KMS-11 (cell line): ENCODE measurements at regions not wholly inside any gene's neighbourhood (a gene's known extent, or its start where the extent isn't known, plus 50 kb on each side); places are given as distances from the start of the nearest gene placed in this dataset.
"Not testable (repeated sequence)": the region's sequence is repeated elsewhere in the genome, so short reads cannot be mapped to it uniquely, and the experiment has no call there.

Source experiments
- H2AFZ ChIP-seq: fragments of 200-600 bp; sonication (generic); 2 replicates; pipeline ENCODE4 v1.6.1; 2016; ENCODE audit warnings: antibody characterized with exemption, mixed run types, low read depth
- H3K27ac ChIP-seq: fragments of 200-600 bp; sonication (generic); 2 replicates; pipeline ENCODE4 v1.6.1; 2016; ENCODE audit warnings: mild to moderate bottlenecking, mixed run types
- H3K27me3 ChIP-seq: fragments of 200-600 bp; sonication (generic); 2 replicates; pipeline ENCODE4 v1.6.1; 2017; ENCODE audit warnings: mild to moderate bottlenecking, low read depth, mixed run types, moderate library complexity; ENCODE audit not compliant: insufficient read depth
- H3K36me3 ChIP-seq: fragments of 200-600 bp; sonication (generic); 2 replicates; pipeline ENCODE4 v1.6.1; 2017; ENCODE audit warnings: mild to moderate bottlenecking, mixed run types; ENCODE audit not compliant: insufficient read depth
- H3K4me1 ChIP-seq: fragments of 200-600 bp; sonication (generic); 2 replicates; pipeline ENCODE4 v1.6.1; 2016; ENCODE audit warnings: mild to moderate bottlenecking, low read depth, mixed run types; ENCODE audit not compliant: poor library complexity, severe bottlenecking
- H3K4me2 ChIP-seq: fragments of 200-600 bp; sonication (generic); 2 replicates; pipeline ENCODE4 v1.7.0; 2016; ENCODE audit warnings: mild to moderate bottlenecking, mixed run types
- H3K4me3 ChIP-seq: fragments of 200-600 bp; sonication (generic); IDR thresholded peaks from 2 replicates; pipeline ENCODE4 v1.6.1; 2017; ENCODE audit warnings: low read depth, low read length, mixed read lengths; ENCODE audit not compliant: insufficient read depth
- H3K79me2 ChIP-seq: fragments of 200-600 bp; sonication (generic); 2 replicates; pipeline ENCODE4 v1.6.1; 2016; ENCODE audit warnings: low read depth, mixed run types; ENCODE audit not compliant: insufficient read depth
- H3K9ac ChIP-seq: fragments of 200-600 bp; sonication (generic); 2 replicates; pipeline ENCODE4 v1.6.1; 2016; ENCODE audit warnings: mild to moderate bottlenecking, mixed run types
- H4K20me1 ChIP-seq: fragments of 200-600 bp; sonication (generic); 2 replicates; pipeline ENCODE4 v1.6.1; 2016; ENCODE audit warnings: mild to moderate bottlenecking, mixed run types; ENCODE audit not compliant: insufficient read depth
- TF ChIP-seq, protein P1 (sequence below): fragments of 200-600 bp; sonication (generic); conservative IDR thresholded peaks from 2 replicates; pipeline ENCODE4 v1.6.1; 2017; ENCODE audit warnings: low read depth, mild to moderate bottlenecking, antibody characterized with exemption, low read length, moderate library complexity, mixed read lengths

- not testable (repeated sequence) for H3K4me3 ChIP-seq, H3K9ac ChIP-seq, H3K4me1 ChIP-seq, H4K20me1 ChIP-seq, H3K36me3 ChIP-seq, H3K27ac ChIP-seq, H3K79me2 ChIP-seq, H2AFZ ChIP-seq, H3K4me2 ChIP-seq
- H3K27me3 ChIP-seq = peaks cover 24% of the 10 kb centered on the region; the same call in 1 of the 2 replicates
Measured at GRCh38 chr20:48505066-48505465, 322.7 kb downstream of the PREX1 start.

DNA sequence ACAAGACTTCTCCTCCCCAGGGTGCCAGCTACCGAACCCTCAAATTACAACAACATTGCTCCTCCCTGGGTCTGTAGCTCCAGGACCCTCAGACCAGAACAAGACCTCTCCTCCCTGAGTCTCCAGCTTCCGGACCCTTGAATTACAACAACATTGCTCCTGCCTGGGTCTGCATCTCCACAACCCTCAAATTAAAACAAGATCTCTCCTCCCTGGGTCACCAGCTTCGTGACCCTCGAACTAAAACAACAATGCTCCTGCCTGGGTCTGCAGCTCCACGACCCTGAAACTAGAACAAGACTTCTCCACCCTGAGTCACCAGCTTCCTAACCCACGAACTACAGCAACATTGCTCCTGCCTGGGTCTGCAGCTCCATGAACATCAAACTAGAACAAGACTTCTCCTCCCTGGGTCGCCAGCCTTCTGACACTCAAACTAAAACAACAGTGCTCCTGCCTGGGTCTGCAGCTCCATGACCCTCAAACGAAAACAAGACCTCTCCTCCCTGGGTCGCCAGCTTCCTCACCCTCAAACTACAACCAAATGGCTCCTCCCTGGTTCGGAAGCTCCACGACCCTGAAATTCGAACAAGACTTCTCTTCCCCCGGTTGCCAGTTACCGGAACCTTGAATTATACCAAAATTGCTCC, 324.5 kb downstream of the PREX1 start:
- H3K79me2 ChIP-seq = no peaks in the 10 kb centered on the region
- no peaks in the 10 kb centered on the region for H4K20me1 ChIP-seq
- no peak overlapping the region for H2AFZ ChIP-seq
- H3K4me2 ChIP-seq = no peak overlapping the region
- TF ChIP-seq, protein P1, sequence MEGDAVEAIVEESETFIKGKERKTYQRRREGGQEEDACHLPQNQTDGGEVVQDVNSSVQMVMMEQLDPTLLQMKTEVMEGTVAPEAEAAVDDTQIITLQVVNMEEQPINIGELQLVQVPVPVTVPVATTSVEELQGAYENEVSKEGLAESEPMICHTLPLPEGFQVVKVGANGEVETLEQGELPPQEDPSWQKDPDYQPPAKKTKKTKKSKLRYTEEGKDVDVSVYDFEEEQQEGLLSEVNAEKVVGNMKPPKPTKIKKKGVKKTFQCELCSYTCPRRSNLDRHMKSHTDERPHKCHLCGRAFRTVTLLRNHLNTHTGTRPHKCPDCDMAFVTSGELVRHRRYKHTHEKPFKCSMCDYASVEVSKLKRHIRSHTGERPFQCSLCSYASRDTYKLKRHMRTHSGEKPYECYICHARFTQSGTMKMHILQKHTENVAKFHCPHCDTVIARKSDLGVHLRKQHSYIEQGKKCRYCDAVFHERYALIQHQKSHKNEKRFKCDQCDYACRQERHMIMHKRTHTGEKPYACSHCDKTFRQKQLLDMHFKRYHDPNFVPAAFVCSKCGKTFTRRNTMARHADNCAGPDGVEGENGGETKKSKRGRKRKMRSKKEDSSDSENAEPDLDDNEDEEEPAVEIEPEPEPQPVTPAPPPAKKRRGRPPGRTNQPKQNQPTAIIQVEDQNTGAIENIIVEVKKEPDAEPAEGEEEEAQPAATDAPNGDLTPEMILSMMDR = no peak
- H3K9ac ChIP-seq = no peak overlapping the region
- no peak overlapping the region for H3K4me3 ChIP-seq
- no peaks in the 10 kb centered on the region for H3K36me3 ChIP-seq
- no peak overlapping the region for H3K27ac ChIP-seq
- H3K27me3 ChIP-seq = peaks cover 29% of the 10 kb centered on the region; the same call in 1 of the 2 replicates
- no peaks in the 10 kb centered on the region for H3K4me1 ChIP-seq

DNA sequence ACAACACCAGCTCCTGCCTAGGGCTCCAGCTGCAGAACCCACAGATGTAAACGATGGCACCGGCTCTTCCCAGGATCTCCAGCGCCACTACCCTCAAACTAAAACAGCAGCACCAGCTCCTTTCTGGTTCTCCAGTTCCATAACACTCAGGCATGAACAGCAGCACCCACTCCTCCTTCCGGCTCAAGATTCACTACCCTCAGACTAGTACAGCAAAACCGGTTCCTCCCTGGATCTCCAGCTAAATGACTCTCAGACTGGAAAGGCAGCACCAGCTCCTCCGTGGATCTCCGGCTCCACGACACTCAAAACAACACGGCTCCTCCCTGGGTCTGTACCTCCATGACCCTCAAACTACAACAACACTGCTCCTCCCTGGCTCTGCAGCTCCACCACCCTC, 325.0 kb downstream of the PREX1 start:
- no peak overlapping the region for H3K27ac ChIP-seq
- no peaks in the 10 kb centered on the region for H3K79me2 ChIP-seq
- H3K27me3 ChIP-seq = peaks cover 29% of the 10 kb centered on the region; the same call in 1 of the 2 replicates
- no peaks in the 10 kb centered on the region for H3K4me1 ChIP-seq
- no peak overlapping the region for H3K4me3 ChIP-seq
- no peak overlapping the region for H3K4me2 ChIP-seq
- TF ChIP-seq, protein P1 = no peak
- H3K9ac ChIP-seq = no peak overlapping the region
- H3K36me3 ChIP-seq = no peaks in the 10 kb centered on the region
- no peaks in the 10 kb centered on the region for H4K20me1 ChIP-seq
- no peak overlapping the region for H2AFZ ChIP-seq

GRCh38 chr20:48502016-48502415, 325.8 kb downstream of the PREX1 start:
- Histone ChIP-seq H3K9ac (no peak overlapping the region), H3K36me3 (no peaks in the 10 kb centered on the region), H3K79me2 (no peaks in the 10 kb centered on the region), H4K20me1 (no peaks in the 10 kb centered on the region), H3K4me2 (no peak overlapping the region), H3K27ac (no peak overlapping the region), H3K4me3 (no peak overlapping the region), H2AFZ (no peak overlapping the region), H3K27me3 (peaks cover 29% of the 10 kb centered on the region; the same call in 1 of the 2 replicates), H3K4me1 (no peaks in the 10 kb centered on the region)
- TF ChIP-seq, protein P1 = no peak

- H3K27ac ChIP-seq, H3K36me3 ChIP-seq, H2AFZ ChIP-seq, H3K79me2 ChIP-seq, H3K4me3 ChIP-seq, H4K20me1 ChIP-seq, H3K4me2 ChIP-seq, H3K4me1 ChIP-seq, H3K9ac ChIP-seq: not testable (repeated sequence)
- H3K27me3 ChIP-seq = peaks cover 29% of the 10 kb centered on the region; the same call in 1 of the 2 replicates
Measured at GRCh38 chr20:48500900-48501299, 326.9 kb downstream of the PREX1 start.

DNA sequence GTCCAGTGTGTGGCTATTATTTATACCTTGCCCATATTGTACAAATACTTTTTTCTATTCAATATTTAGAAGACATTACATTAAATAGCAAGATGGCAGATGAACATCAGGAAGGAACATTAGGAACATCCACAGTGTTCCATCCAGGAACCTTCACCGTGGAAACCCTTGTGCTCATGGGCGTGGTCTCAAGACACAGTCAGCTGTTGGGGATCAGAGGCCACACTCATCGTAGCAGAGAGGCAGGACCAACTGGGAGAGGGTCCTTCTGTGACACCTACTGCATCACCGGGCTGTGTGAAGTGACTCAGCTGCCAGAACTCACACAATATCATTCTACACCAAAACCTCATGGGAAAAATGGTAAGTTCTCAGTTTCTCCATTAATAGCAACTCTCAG, 328.9 kb downstream of the PREX1 start:
- H4K20me1 ChIP-seq, H3K79me2 ChIP-seq, H3K27ac ChIP-seq, H3K4me1 ChIP-seq, H3K9ac ChIP-seq, H2AFZ ChIP-seq, H3K36me3 ChIP-seq, H3K4me2 ChIP-seq, H3K4me3 ChIP-seq: not testable (repeated sequence)
- peaks cover 29% of the 10 kb centered on the region; the same call in 1 of the 2 replicates for H3K27me3 ChIP-seq

DNA sequence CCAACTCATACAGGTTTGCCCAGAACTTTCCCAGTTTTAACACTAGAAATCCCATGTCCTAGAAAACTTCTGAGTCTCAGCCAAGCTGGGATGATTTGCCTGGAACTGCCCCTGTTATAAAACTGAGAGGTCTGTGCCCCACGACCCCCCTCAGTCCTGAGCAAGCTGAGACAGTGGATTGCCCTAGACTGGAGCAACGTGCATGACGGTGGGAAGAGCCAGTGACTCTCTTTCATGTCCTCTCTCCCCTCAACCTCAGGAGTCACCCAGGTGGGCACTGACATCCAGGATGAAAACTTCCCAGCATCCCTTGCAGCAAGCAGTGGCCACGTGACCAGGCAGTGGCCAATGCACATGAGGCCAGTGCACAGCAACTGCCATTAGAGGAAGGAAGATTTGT, 329.7 kb downstream of the PREX1 start:
- H3K4me1 ChIP-seq, H3K79me2 ChIP-seq, H4K20me1 ChIP-seq, H3K36me3 ChIP-seq, H3K4me2 ChIP-seq, H3K9ac ChIP-seq, H3K4me3 ChIP-seq, H2AFZ ChIP-seq, H3K27ac ChIP-seq: not testable (repeated sequence)
- H3K27me3 ChIP-seq = peaks cover 22% of the 10 kb centered on the region; the same call in 1 of the 2 replicates
